ENCODE measurements at regions not wholly inside any gene's neighbourhood (a gene's known extent, or its start where the extent isn't known, plus 50 kb on each side); places are given as distances from the start of the nearest gene placed in this dataset.

DNA sequence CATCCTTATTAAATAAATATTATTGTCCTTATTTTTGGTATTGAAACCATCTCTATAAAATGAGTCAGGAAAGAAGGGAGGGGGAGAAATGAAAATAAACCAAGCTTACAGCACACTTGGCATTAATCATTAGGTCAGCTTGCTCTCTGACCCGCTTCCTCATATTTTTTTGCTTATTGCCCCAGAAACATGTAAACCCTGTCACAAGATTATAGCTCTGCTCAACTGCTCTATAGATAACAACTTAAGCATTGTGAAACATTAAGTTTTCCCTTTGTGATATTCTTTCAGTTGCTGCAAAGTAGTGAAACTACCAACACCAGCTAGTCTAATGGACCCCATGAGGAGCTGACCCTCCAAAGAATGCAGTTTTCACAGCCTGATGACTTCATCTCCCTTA lies 819.5 kb downstream of the SLC16A7 start:
- no peak for DNase-seq (ENCODE audit: low spot score)
- TF ChIP-seq, protein P1, sequence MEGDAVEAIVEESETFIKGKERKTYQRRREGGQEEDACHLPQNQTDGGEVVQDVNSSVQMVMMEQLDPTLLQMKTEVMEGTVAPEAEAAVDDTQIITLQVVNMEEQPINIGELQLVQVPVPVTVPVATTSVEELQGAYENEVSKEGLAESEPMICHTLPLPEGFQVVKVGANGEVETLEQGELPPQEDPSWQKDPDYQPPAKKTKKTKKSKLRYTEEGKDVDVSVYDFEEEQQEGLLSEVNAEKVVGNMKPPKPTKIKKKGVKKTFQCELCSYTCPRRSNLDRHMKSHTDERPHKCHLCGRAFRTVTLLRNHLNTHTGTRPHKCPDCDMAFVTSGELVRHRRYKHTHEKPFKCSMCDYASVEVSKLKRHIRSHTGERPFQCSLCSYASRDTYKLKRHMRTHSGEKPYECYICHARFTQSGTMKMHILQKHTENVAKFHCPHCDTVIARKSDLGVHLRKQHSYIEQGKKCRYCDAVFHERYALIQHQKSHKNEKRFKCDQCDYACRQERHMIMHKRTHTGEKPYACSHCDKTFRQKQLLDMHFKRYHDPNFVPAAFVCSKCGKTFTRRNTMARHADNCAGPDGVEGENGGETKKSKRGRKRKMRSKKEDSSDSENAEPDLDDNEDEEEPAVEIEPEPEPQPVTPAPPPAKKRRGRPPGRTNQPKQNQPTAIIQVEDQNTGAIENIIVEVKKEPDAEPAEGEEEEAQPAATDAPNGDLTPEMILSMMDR (IDR thresholded peaks at IDR 0.05; ENCODE audit: extremely low read depth, missing control alignments), result no peak

GRCh38 chr12:60419986-60420385 lies 824.2 kb downstream of the SLC16A7 start:
- DNase-seq (ENCODE audit: low spot score), result no peak
- TF ChIP-seq, protein P1 (IDR thresholded peaks at IDR 0.05; ENCODE audit: extremely low read depth, missing control alignments), result no peak

DNA sequence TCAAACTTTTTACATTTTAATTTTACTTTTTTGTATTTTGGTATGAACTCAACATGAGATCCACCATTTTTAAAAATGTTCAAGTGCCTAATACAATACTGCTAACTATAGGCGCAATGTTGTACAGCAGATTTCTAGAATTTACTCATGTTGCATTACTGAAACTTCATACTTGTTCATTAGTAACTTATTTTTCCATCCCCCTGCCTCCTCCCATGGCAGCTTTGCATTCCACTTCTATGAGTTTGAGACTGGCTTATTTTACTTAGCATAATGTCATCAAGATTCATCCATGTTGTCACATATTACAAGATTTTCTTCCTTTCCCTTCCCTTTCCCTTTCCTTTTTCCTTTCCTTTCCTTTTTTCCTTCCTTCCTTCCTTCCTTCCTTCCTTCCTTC lies 825.9 kb downstream of the SLC16A7 start:
- DNase-seq (ENCODE audit: low spot score), result no peak
- TF ChIP-seq, protein P1 (IDR thresholded peaks at IDR 0.05; ENCODE audit: extremely low read depth, missing control alignments), result no peak

- no peak for DNase-seq (ENCODE audit: low spot score)
- TF ChIP-seq, protein P1 (IDR thresholded peaks at IDR 0.05; ENCODE audit: extremely low read depth, missing control alignments), result no peak
Observed at GRCh38 chr12:60437297-60437696, 841.5 kb downstream of the SLC16A7 start.

DNA sequence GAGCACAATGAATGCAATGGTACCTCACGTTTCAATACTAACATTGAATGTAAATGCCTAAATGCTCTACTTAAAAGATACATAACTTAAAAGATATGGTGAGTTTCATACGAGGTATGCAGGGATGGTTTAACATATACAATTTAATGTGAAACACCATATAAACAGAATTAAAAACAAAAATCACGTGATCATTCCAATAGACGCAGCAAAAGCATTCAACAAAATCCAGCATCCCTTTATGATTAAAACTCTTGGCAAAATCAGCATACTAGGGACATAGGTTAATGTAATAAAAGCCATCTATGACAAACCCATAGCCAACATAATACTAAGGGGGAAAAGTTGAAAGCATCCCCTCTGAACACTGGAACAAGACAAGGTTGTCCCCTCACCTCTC lies 845.7 kb downstream of the SLC16A7 start:
- DNase-seq (ENCODE audit: low spot score), result no peak
- TF ChIP-seq, protein P1 (IDR thresholded peaks at IDR 0.05; ENCODE audit: extremely low read depth, missing control alignments), result no peak

DNA sequence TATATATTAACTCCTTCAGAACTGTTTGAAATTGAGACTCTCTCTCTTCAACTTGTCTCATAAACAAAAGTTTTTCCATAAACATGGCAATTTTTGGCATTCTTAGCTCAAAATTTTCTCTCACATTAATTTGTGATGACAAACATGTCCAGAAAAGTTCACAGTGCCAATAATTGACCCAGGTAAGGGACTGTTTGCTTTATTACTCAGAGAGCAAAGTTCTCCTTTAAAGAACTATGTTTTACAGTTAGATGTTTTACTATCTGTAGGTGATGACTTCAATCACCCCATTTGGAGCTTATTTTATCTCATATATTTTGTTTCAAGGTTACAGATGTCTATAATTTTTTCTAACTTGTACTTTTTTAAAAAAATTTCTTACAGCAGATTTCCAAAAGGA lies 855.6 kb downstream of the SLC16A7 start:
- TF ChIP-seq, protein P1 (IDR thresholded peaks at IDR 0.05; ENCODE audit: extremely low read depth, missing control alignments), result no peak
- DNase-seq (ENCODE audit: low spot score), result no peak

- TF ChIP-seq, protein P1 (IDR thresholded peaks at IDR 0.05; ENCODE audit: extremely low read depth, missing control alignments), result no peak
- no peak for DNase-seq (ENCODE audit: low spot score)
Observed at GRCh38 chr12:60465060-60465459, 869.2 kb downstream of the SLC16A7 start.

Measured in GM20000 (cell line).